GM13977 (cell line): ENCODE measurements at regions not wholly inside any gene's neighbourhood (a gene's known extent, or its start where the extent isn't known, plus 50 kb on each side); places are given as distances from the start of the nearest gene placed in this dataset.
"Not testable (repeated sequence)": the region's sequence is repeated elsewhere in the genome, so short reads cannot be mapped to it uniquely, and the experiment has no call there.

ENCODE experiments used
- DNase-seq: peaks from one replicate; pipeline ENCODE4 v3.0.0; 2012; ENCODE audit warnings: low spot score
- in situ Hi-C: fragments of 300-500 bp; cut with MboI; formaldehyde crosslinking; loops from one replicate; pipeline ENCODE4 v1.12.0; 2022; ENCODE audit warnings: low sequenced_read_pairs, low pct_unique_long_range_greater_than_20kb, mixed read lengths, inconsistent platforms; ENCODE audit not compliant: unreplicated experiment
- TF ChIP-seq, protein P1 (sequence below): IDR thresholded peaks from 2 replicates; pipeline ENCODE4 v1.5.1; 2012; ENCODE audit warnings: mild to moderate bottlenecking, control low read depth; ENCODE audit not compliant: insufficient read depth; ENCODE audit errors: extremely low read depth, missing control alignments

GRCh38 chr5:50553560-50553984 lies 112.5 kb upstream of the EMB start:
- TF ChIP-seq, protein P1, sequence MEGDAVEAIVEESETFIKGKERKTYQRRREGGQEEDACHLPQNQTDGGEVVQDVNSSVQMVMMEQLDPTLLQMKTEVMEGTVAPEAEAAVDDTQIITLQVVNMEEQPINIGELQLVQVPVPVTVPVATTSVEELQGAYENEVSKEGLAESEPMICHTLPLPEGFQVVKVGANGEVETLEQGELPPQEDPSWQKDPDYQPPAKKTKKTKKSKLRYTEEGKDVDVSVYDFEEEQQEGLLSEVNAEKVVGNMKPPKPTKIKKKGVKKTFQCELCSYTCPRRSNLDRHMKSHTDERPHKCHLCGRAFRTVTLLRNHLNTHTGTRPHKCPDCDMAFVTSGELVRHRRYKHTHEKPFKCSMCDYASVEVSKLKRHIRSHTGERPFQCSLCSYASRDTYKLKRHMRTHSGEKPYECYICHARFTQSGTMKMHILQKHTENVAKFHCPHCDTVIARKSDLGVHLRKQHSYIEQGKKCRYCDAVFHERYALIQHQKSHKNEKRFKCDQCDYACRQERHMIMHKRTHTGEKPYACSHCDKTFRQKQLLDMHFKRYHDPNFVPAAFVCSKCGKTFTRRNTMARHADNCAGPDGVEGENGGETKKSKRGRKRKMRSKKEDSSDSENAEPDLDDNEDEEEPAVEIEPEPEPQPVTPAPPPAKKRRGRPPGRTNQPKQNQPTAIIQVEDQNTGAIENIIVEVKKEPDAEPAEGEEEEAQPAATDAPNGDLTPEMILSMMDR = no peak
- no peak for DNase-seq

DNA sequence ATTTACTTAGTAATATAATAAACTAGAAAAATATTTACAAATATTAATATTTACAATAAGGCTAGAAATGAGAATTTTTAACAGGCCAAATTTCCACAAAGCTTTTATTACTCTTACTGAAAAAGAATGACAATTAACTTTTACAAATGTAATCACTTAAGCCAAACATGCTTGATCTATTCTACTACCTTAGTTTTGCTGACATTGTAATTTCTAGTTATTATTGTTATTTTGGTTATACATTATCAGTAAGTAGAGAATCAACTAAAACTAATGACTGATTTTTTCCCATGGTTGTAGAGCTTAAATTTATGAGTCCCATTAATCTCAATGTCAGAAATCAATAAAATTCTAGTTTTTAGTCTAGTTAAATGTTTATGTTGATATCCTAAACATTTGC lies 107.8 kb upstream of the PARP8 start:
- in situ Hi-C loops, DNase-seq: not testable (repeated sequence)

More at GRCh38 chr5:50553560-50553984, 112.5 kb upstream of the EMB start:
- in situ Hi-C loops = no loop called here

- DNase-seq = no peak
- TF ChIP-seq, protein P1 = no peak
- in situ Hi-C loops = no loop called here
These were observed 106.5 kb upstream of the PARP8 start for GRCh38 chr5:50559955-50560354.

DNA sequence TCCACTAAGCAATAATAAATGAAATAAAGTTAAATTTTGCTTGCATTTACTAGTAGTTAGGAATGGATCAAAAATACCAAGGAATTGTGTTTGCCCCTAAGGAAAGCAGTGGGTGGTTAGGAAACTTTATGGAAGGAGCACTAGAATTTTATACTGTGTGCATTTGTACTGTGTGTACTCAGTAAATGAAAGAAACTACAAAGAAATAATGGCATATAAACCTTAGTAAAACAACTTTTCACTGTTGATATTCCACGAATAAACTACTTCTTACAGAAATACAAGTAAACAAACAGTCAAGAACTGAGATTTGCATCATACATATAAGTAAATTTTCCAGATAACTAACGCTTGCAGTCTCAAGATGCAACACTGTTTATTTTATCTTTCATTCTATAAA lies 103.7 kb upstream of the PARP8 start:
- TF ChIP-seq, protein P1 = no peak
- in situ Hi-C loops = no loop called here
- no peak for DNase-seq

- TF ChIP-seq, protein P1 = no peak
- in situ Hi-C loops = no loop called here
- DNase-seq = no peak
These were observed 102.4 kb upstream of the PARP8 start for GRCh38 chr5:50564079-50564478.

DNA sequence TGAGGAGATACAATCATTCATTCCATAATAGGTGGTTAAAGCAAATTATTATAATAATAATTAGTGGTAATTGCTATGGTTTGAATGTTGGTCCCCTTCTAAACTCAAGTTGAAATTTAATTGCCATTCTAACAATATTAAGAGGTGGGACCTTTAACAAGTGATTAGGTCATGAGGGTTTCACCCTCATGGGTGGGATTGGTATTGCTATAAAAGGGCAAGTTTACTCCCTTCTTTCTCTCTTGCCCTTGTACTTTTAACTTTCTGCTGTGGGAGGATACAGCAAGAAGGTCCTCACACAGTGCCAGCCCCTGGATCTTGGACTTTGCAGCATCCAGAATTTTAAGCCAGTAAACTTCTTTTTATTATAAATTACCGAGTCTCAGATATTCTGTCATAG lies 101.9 kb upstream of the PARP8 start:
- TF ChIP-seq, protein P1 = no peak
- no peak for DNase-seq
- in situ Hi-C loops = no loop called here

DNA sequence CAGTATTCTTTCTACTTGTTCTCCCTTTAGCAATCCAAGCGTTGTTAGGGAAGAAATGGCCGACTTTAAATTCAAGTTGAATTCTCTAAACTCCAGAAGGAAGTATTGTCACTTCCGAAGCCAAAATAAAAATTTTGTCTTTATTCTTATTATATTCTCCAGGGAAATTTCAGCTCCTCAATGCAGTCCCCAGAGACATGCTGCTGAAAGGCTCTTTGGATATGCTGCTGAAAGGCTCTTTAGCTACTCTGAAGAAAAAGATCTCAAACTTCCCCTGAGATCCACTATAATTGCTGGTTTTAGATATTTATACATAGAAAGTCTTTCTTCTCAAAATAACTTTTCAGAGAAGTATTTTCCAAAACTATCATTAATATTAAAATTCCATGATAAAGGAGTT lies 92.3 kb upstream of the PARP8 start:
- TF ChIP-seq, protein P1 = no peak
- no peak for DNase-seq
- in situ Hi-C loops = no loop called here
